ENCODE measurements at regions not wholly inside any gene's neighbourhood (a gene's known extent, or its start where the extent isn't known, plus 50 kb on each side); places are given as distances from the start of the nearest gene placed in this dataset.

- Histone ChIP-seq H3K9me3 (ENCODE audit: insufficient read depth, low read length) (no peaks in the 10 kb centered on the region), H3K9ac (ENCODE audit: insufficient read length, low read depth) (no peak overlapping the region), H3K4me1 (ENCODE audit: insufficient read depth, insufficient read length) (no peaks in the 10 kb centered on the region), H3K4me3 (ENCODE audit: insufficient read length, low read depth) (no peak overlapping the region), H3K27me3 (ENCODE audit: insufficient read depth, insufficient read length) (no peaks in the 10 kb centered on the region), H3K36me3 (ENCODE audit: insufficient read depth, insufficient read length, low read length) (no peaks in the 10 kb centered on the region)
- no peak for TF ChIP-seq SUZ12 (IDR thresholded peaks at IDR 0.05; ENCODE audit: extremely low read depth, insufficient read depth, insufficient read length)
- TF ChIP-seq YY1 (IDR thresholded peaks at IDR 0.05; ENCODE audit: insufficient read depth, insufficient read length), result no peak
- TF ChIP-seq ZNF274 (IDR thresholded peaks at IDR 0.05; ENCODE audit: low read depth, low read length), result no peak
- DNase-seq (ENCODE audit: low read depth, low spot score), result no peak
Observed at GRCh38 chr4:74632634-74633033, 161.7 kb downstream of the BTC start.

DNA sequence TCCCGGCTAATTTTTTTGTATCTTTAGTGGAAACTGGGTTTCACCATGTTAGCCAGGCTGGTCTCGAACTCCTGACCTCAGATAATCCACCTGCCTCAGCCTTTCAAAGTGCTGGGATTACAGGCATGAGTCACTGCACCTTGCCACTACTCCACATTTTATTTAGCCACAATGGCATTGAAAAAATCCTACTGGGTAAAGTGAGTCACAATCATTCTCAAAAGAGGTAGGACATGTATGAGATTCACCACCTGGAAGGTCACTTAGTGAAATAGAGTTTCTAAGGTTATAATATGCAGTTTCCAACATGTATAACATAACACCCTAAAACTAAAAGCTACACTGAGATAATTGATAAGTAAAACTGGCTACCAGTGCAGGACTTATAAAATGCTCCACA lies 159.2 kb downstream of the BTC start:
- H3K27me3 ChIP-seq (ENCODE audit: insufficient read depth, insufficient read length), result no peaks in the 10 kb centered on the region
- no peak for TF ChIP-seq SUZ12 (IDR thresholded peaks at IDR 0.05; ENCODE audit: extremely low read depth, insufficient read depth, insufficient read length)
- TF ChIP-seq ZNF274 (IDR thresholded peaks at IDR 0.05; ENCODE audit: low read depth, low read length), result no peak
- no peak for TF ChIP-seq YY1 (IDR thresholded peaks at IDR 0.05; ENCODE audit: insufficient read depth, insufficient read length)
- H3K9ac ChIP-seq (ENCODE audit: insufficient read length, low read depth), result no peak overlapping the region
- H3K4me3 ChIP-seq (ENCODE audit: insufficient read length, low read depth), result no peak overlapping the region
- no peaks in the 10 kb centered on the region for H3K4me1 ChIP-seq (ENCODE audit: insufficient read depth, insufficient read length)
- DNase-seq (ENCODE audit: low read depth, low spot score), result no peak
- no peaks in the 10 kb centered on the region for H3K9me3 ChIP-seq (ENCODE audit: insufficient read depth, low read length)
- H3K36me3 ChIP-seq (ENCODE audit: insufficient read depth, insufficient read length, low read length), result no peaks in the 10 kb centered on the region

DNA sequence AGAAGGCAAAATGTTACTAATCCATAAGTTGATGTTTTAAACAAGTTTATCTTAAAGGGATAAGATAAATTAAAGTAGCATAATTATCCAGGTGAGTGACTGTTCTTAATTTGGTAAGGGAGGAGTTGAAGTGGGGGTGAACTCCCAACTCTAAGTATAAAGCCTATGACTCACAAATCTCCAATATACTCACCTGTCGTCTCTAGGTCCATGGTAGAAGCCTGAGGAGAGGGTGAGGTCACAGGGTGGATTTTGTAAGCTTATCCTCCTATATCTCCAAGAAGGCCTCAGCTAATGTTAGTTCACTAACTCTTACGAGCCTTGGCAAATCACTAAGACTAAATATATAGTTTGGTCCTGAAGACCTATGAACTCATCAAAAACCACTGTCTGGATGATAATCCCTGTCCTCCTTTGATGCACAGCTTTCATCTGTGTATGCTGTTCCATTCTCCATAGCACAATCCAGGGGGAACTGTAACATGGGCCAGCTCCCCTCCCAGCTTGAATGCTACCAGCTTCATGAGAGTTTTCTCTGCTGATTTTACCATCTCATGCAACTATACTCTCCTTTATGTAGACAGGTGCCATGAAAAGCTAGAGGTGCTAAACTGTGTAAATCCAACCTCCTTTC lies 158.7 kb downstream of the BTC start:
- Histone ChIP-seq H3K27me3 (ENCODE audit: insufficient read depth, insufficient read length) (no peaks in the 10 kb centered on the region), H3K36me3 (ENCODE audit: insufficient read depth, insufficient read length, low read length) (no peaks in the 10 kb centered on the region), H3K4me3 (ENCODE audit: insufficient read length, low read depth) (no peak overlapping the region), H3K9ac (ENCODE audit: insufficient read length, low read depth) (no peak overlapping the region), H3K9me3 (ENCODE audit: insufficient read depth, low read length) (no peaks in the 10 kb centered on the region), H3K4me1 (ENCODE audit: insufficient read depth, insufficient read length) (no peaks in the 10 kb centered on the region)
- no peak for DNase-seq (ENCODE audit: low read depth, low spot score)
- TF ChIP-seq SUZ12 (IDR thresholded peaks at IDR 0.05; ENCODE audit: extremely low read depth, insufficient read depth, insufficient read length), result no peak

DNA sequence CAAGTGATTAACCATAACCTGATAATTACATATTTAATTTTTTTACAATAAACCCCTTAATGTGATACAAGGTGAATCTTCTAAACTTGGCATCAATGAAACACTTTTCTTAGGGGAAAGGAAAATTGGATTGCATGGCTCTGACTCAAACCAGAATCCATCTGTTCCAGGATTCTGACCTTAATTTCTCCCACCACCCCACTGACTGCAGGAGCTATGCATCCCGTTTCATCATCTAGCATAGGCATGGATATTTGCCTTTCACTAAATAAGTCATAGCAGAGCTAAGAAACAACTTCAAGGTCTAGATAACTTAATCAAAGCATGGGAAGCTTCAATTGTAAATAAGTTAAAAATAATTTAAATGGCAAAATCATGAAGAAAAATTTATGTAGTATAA lies 156.3 kb downstream of the BTC start:
- Histone ChIP-seq H3K4me1 (ENCODE audit: insufficient read depth, insufficient read length) (no peaks in the 10 kb centered on the region), H3K27me3 (ENCODE audit: insufficient read depth, insufficient read length) (no peaks in the 10 kb centered on the region), H3K9me3 (ENCODE audit: insufficient read depth, low read length) (no peaks in the 10 kb centered on the region), H3K4me3 (ENCODE audit: insufficient read length, low read depth) (no peak overlapping the region), H3K36me3 (ENCODE audit: insufficient read depth, insufficient read length, low read length) (no peaks in the 10 kb centered on the region), H3K9ac (ENCODE audit: insufficient read length, low read depth) (no peak overlapping the region)
- no peak for DNase-seq (ENCODE audit: low read depth, low spot score)
- TF ChIP-seq SUZ12 (IDR thresholded peaks at IDR 0.05; ENCODE audit: extremely low read depth, insufficient read depth, insufficient read length), result no peak

DNA sequence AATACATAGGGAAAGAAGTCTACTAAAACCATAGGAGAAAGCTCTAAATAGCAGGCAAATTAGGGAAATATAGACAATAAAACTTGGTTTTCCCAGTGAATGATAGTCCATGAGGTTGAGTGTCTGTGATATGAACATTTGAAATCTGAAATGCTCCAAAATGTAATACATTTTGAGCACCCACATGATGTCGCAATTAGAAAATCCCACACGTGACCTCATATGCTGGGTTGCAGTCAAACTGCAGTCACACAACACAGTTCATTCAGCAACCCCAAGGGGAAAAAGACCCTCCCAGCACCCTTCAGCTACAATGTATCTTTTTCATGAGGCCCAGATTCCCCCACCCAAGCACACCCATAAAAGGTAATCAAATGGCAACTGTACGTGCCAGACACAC lies 155.6 kb downstream of the BTC start:
- Histone ChIP-seq H3K4me1 (ENCODE audit: insufficient read depth, insufficient read length) (no peaks in the 10 kb centered on the region), H3K36me3 (ENCODE audit: insufficient read depth, insufficient read length, low read length) (no peaks in the 10 kb centered on the region), H3K9ac (ENCODE audit: insufficient read length, low read depth) (no peak overlapping the region), H3K9me3 (ENCODE audit: insufficient read depth, low read length) (no peaks in the 10 kb centered on the region), H3K27me3 (ENCODE audit: insufficient read depth, insufficient read length) (no peaks in the 10 kb centered on the region), H3K4me3 (ENCODE audit: insufficient read length, low read depth) (no peak overlapping the region)
- TF ChIP-seq ZNF274 (IDR thresholded peaks at IDR 0.05; ENCODE audit: low read depth, low read length) (no peak), SUZ12 (IDR thresholded peaks at IDR 0.05; ENCODE audit: extremely low read depth, insufficient read depth, insufficient read length) (no peak), YY1 (IDR thresholded peaks at IDR 0.05; ENCODE audit: insufficient read depth, insufficient read length) (no peak)
- DNase-seq (ENCODE audit: low read depth, low spot score), result no peak

DNA sequence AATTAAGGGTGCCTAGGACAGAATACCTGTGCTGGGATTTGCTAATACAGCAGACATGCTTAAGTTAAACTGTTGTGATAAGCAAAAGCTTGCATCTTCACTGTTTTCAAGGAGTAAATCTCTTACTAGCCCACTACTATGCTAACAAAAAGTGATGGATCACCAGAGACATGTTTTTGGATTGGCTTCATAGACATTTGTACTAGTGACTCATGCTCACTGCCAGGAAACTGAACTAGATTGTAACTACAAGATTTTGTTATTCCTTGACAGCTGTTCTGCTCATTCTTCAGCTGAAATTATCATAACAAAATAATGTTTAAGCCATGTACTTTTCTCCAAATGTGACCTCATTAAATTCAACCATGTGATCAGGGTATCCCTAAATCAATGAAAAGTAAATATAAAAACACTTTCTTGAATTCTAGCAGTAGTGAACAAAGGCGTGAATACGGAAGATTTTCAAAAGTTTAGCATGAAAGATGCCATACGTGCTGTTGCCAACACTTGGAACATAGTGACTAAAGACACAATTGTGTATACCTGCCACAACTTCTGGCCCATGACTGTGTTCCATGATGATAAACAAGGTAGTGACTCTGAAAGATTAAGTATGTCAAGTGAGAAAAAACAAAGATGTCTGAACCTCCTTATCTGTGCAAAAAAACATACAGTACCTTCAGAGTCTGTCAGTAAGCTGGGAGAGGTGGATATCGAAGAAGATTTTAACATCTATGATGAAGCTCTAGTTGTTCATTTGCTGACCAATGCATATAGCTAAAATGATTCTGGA lies 154.0 kb downstream of the BTC start:
- Histone ChIP-seq H3K9me3 (ENCODE audit: insufficient read depth, low read length) (no peaks in the 10 kb centered on the region), H3K36me3 (ENCODE audit: insufficient read depth, insufficient read length, low read length) (no peaks in the 10 kb centered on the region), H3K4me1 (ENCODE audit: insufficient read depth, insufficient read length) (no peaks in the 10 kb centered on the region), H3K4me3 (ENCODE audit: insufficient read length, low read depth) (no peak overlapping the region), H3K9ac (ENCODE audit: insufficient read length, low read depth) (no peak overlapping the region), H3K27me3 (ENCODE audit: insufficient read depth, insufficient read length) (no peaks in the 10 kb centered on the region)
- no peak for DNase-seq (ENCODE audit: low read depth, low spot score)
- TF ChIP-seq ZNF274 (IDR thresholded peaks at IDR 0.05; ENCODE audit: low read depth, low read length), result no peak

- no peak for TF ChIP-seq ZNF274 (IDR thresholded peaks at IDR 0.05; ENCODE audit: low read depth, low read length)
- H3K9ac ChIP-seq (ENCODE audit: insufficient read length, low read depth), result no peak overlapping the region
- no peaks in the 10 kb centered on the region for H3K9me3 ChIP-seq (ENCODE audit: insufficient read depth, low read length)
- H3K4me3 ChIP-seq (ENCODE audit: insufficient read length, low read depth), result no peak overlapping the region
- H3K36me3 ChIP-seq (ENCODE audit: insufficient read depth, insufficient read length, low read length), result no peaks in the 10 kb centered on the region
- H3K27me3 ChIP-seq (ENCODE audit: insufficient read depth, insufficient read length), result no peaks in the 10 kb centered on the region
- DNase-seq (ENCODE audit: low read depth, low spot score), result no peak
- no peaks in the 10 kb centered on the region for H3K4me1 ChIP-seq (ENCODE audit: insufficient read depth, insufficient read length)
Observed at GRCh38 chr4:74642006-74642405, 152.3 kb downstream of the BTC start.

Measured in NT2/D1 (cell line).